Naive thymus-derived CD4-positive, alpha-beta T cell (primary cell): ENCODE measurements at regions not wholly inside any gene's neighbourhood (a gene's known extent, or its start where the extent isn't known, plus 50 kb on each side); places are given as distances from the start of the nearest gene placed in this dataset.

Experiments
- ATAC-seq: fragments of 150-1000 bp; cut with Tn5 transposase; 2 replicates; pipeline ENCODE4 v1.10.0; 2021; ENCODE audit warnings: mild to moderate bottlenecking, moderate library complexity
- CTCF ChIA-PET: fragments of 350-600 bp; sonication (Branson Sonifier 250); formaldehyde crosslinking; loops from one replicate; lab custom pipeline; 2021; ENCODE audit warnings: antibody characterized with exemption; lab: Charles Lee
- POLR2A ChIA-PET: fragments of 350-600 bp; sonication (Branson Sonifier 250); formaldehyde crosslinking; loops from one replicate; lab custom pipeline; 2021; ENCODE audit warnings: antibody characterized with exemption, inconsistent platforms; lab: Charles Lee
- DNase-seq, 9 donors: peaks; one replicate each; pipeline versions ENCODE4 v3.0.0 to v3.0.0-alpha.2; 2020 to 2022; ENCODE audit warnings: mixed read lengths in 1 of 9
- H3K27ac ChIP-seq: one replicate; pipeline ENCODE4 v1.7.0; 2013; ENCODE audit warnings: mild to moderate bottlenecking, low read depth, low read length, moderate library complexity
- H3K27me3 ChIP-seq, 2 donors: one replicate each; pipeline ENCODE4 v1.7.0; 2013; ENCODE audit warnings: low read length in 2 of 2, mild to moderate bottlenecking in 2 of 2, moderate library complexity in 2 of 2; ENCODE audit not compliant: control insufficient read depth in 2 of 2, insufficient read depth in 2 of 2
- H3K36me3 ChIP-seq, 3 experiments: 1 replicate in 2 of 3; 2 replicates in 1 of 3; pipeline ENCODE4 v1.7.0; 2013; ENCODE audit warnings: low read length in 3 of 3, mild to moderate bottlenecking in 3 of 3, moderate library complexity in 1 of 3; ENCODE audit not compliant: insufficient read depth in 3 of 3, control insufficient read depth in 2 of 3
- H3K4me1 ChIP-seq, 2 donors: one replicate each; pipeline ENCODE4 v1.7.0; 2013; ENCODE audit warnings: low read length in 2 of 2, mild to moderate bottlenecking in 2 of 2, moderate library complexity in 1 of 2; ENCODE audit not compliant: control insufficient read depth in 2 of 2, insufficient read depth in 2 of 2
- H3K4me3 ChIP-seq: 2 replicates; pipeline ENCODE4 v1.7.0; 2013; ENCODE audit warnings: mild to moderate bottlenecking, low read length
- H3K9me3 ChIP-seq, 3 experiments: 1 replicate in 2 of 3; 2 replicates in 1 of 3; pipeline ENCODE4 v1.7.0; 2013; ENCODE audit warnings: low read length in 3 of 3; ENCODE audit not compliant: control insufficient read depth in 2 of 3
- H3K27ac Mint-ChIP-seq, 9 donors: one replicate each; pipeline ENCODE4 v1.8.0; 2020 to 2022; ENCODE audit warnings: mixed read lengths in 9 of 9, mild to moderate bottlenecking in 8 of 9, moderate library complexity in 5 of 9, inconsistent platforms in 2 of 9
- H3K27me3 Mint-ChIP-seq, 5 donors: one replicate each; pipeline ENCODE4 v1.8.0; 2021 to 2022; ENCODE audit warnings: mixed read lengths in 5 of 5, mild to moderate bottlenecking in 1 of 5
- H3K36me3 Mint-ChIP-seq, 5 donors: one replicate each; pipeline ENCODE4 v1.8.0; 2020 to 2022; ENCODE audit warnings: mixed read lengths in 5 of 5, mild to moderate bottlenecking in 3 of 5, inconsistent platforms in 1 of 5
- H3K4me1 Mint-ChIP-seq, 7 donors: one replicate each; pipeline ENCODE4 v1.8.0; 2020 to 2022; ENCODE audit warnings: mixed read lengths in 7 of 7, mild to moderate bottlenecking in 3 of 7, inconsistent platforms in 1 of 7
- H3K4me3 Mint-ChIP-seq, 10 donors: one replicate each; pipeline ENCODE4 v1.8.0; 2020 to 2022; ENCODE audit warnings: mild to moderate bottlenecking in 10 of 10, mixed read lengths in 10 of 10, moderate library complexity in 6 of 10, inconsistent platforms in 2 of 10
- H3K9me3 Mint-ChIP-seq, 11 donors: one replicate each; pipeline ENCODE4 v1.8.0; 2020 to 2022; ENCODE audit warnings: mixed read lengths in 11 of 11, mild to moderate bottlenecking in 4 of 11, inconsistent platforms in 1 of 11, moderate library complexity in 1 of 11
- intact Hi-C, 2 donors: fragments of 100-400 bp; cut with micrococcal nuclease; formaldehyde crosslinking; loops; one replicate each; pipeline ENCODE4 v1.15.1; 2023

GRCh38 chr4:148664636-148665035 is 222.4 kb upstream of the NR3C2 start:
- Histone ChIP-seq H3K9me3 (no peaks in the 10 kb centered on the region), H3K27ac (no peak overlapping the region), H3K4me1 (no peaks in the 10 kb centered on the region), H3K27me3 (no peaks in the 10 kb centered on the region), H3K4me3 (no peak overlapping the region), H3K36me3 (no peaks in the 10 kb centered on the region)
- Mint-ChIP-seq H3K36me3 (peaks cover 0 to 9% (median 3%) of the 10 kb centered on the region in 5 donors), H3K4me3 (no peak overlapping the region), H3K9me3 (peaks cover 0 to 4% (median 0%) of the 10 kb centered on the region in 11 donors), H3K4me1 (no peaks in the 10 kb centered on the region), H3K27ac (no peak overlapping the region), H3K27me3 (no peaks in the 10 kb centered on the region)
- intact Hi-C loops = no loop called here
- DNase-seq = no peak
- POLR2A ChIA-PET = no interaction called here
- no peak for ATAC-seq
- CTCF ChIA-PET = no interaction called here

DNA sequence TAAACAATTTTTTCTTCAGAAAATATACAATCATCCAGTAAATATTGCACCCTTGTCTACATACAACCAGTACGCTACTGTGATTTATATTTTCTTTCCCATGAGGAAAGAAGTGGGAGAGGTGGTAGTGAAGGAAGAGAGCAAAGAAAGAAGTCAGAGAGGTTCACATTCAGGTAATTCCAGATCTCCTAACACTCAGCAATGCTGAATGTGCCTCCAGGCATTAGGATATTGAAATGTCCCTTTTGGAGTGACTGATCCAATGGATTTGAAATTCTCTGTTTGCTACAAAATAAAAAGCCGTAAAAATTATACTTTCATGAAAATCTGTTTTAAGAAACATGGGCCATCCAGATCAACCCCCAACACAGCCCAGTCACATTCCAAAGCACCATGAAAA is 211.9 kb upstream of the NR3C2 start:
- no peak overlapping the region for H3K4me3 Mint-ChIP-seq
- no peaks in the 10 kb centered on the region for H3K36me3 Mint-ChIP-seq
- H3K27ac Mint-ChIP-seq = no peak overlapping the region
- ChIA-PET POLR2A (no interaction called here), CTCF (no interaction called here)
- no peaks in the 10 kb centered on the region for H3K36me3 ChIP-seq
- H3K9me3 ChIP-seq = no peaks in the 10 kb centered on the region
- no peak overlapping the region for H3K27ac ChIP-seq
- H3K27me3 Mint-ChIP-seq = no peaks in the 10 kb centered on the region
- H3K4me1 Mint-ChIP-seq = no peaks in the 10 kb centered on the region
- peaks cover 0 to 1% (median 0%) of the 10 kb centered on the region in 11 donors for H3K9me3 Mint-ChIP-seq
- ATAC-seq (no peak), DNase-seq (no peak)
- no peaks in the 10 kb centered on the region for H3K27me3 ChIP-seq
- H3K4me3 ChIP-seq = no peak overlapping the region
- intact Hi-C loops = no loop called here
- no peaks in the 10 kb centered on the region for H3K4me1 ChIP-seq

DNA sequence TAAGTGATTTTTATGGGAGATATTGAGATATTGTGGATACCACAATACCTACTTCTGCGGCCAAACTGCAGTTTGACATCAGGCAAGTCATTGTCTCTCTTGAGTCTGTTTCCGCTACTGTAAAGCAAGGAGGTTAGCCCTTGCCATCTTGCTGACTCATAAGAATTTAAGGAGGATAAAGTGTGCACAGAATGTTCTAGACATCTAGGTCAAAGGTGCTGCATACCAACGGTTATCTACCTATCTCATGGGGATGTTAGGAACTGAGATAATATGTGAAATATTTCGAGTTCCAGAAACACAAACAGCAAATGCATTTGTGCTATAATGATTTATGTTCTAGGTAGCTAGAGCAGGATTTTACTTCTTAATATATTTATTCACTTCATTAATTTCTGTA is 211.5 kb upstream of the NR3C2 start:
- Mint-ChIP-seq H3K36me3 (no peaks in the 10 kb centered on the region), H3K4me1 (no peaks in the 10 kb centered on the region), H3K9me3 (peaks cover 0 to 1% (median 0%) of the 10 kb centered on the region in 11 donors), H3K27me3 (no peaks in the 10 kb centered on the region), H3K4me3 (no peak overlapping the region), H3K27ac (no peak overlapping the region)
- Histone ChIP-seq H3K4me1 (no peaks in the 10 kb centered on the region), H3K27ac (no peak overlapping the region), H3K27me3 (no peaks in the 10 kb centered on the region), H3K4me3 (no peak overlapping the region), H3K36me3 (no peaks in the 10 kb centered on the region), H3K9me3 (no peaks in the 10 kb centered on the region)
- ChIA-PET CTCF (no interaction called here), POLR2A (no interaction called here)
- intact Hi-C loops = no loop called here
- ATAC-seq (no peak), DNase-seq (no peak)

- H3K4me1 ChIP-seq = no peaks in the 10 kb centered on the region
- intact Hi-C loops = no loop called here
- ChIA-PET CTCF (no interaction called here), POLR2A (no interaction called here)
- Mint-ChIP-seq H3K9me3 (peaks cover 0 to 1% (median 0%) of the 10 kb centered on the region in 11 donors), H3K4me3 (no peak overlapping the region), H3K4me1 (no peaks in the 10 kb centered on the region), H3K36me3 (no peaks in the 10 kb centered on the region), H3K27me3 (no peaks in the 10 kb centered on the region), H3K27ac (no peak overlapping the region)
- H3K4me3 ChIP-seq = no peak overlapping the region
- H3K27me3 ChIP-seq = no peaks in the 10 kb centered on the region
- H3K36me3 ChIP-seq = no peaks in the 10 kb centered on the region
- no peak for DNase-seq
- no peak overlapping the region for H3K27ac ChIP-seq
- ATAC-seq = no peak
- H3K9me3 ChIP-seq = no peaks in the 10 kb centered on the region
Measured at GRCh38 chr4:148651991-148652390, 209.8 kb upstream of the NR3C2 start.

- Mint-ChIP-seq H3K27ac (no peak overlapping the region), H3K4me3 (no peak overlapping the region), H3K4me1 (no peaks in the 10 kb centered on the region), H3K36me3 (peaks cover 0 to 3% (median 0%) of the 10 kb centered on the region in 5 donors), H3K27me3 (peaks cover 0 to 4% (median 0%) of the 10 kb centered on the region in 5 donors), H3K9me3 (no peaks in the 10 kb centered on the region)
- no peaks in the 10 kb centered on the region for H3K4me1 ChIP-seq
- DNase-seq (no peak), ATAC-seq (no peak)
- intact Hi-C loops = no loop called here
- ChIA-PET POLR2A (no interaction called here), CTCF (no interaction called here)
- H3K9me3 ChIP-seq = no peaks in the 10 kb centered on the region
- no peak overlapping the region for H3K4me3 ChIP-seq
- H3K27ac ChIP-seq = no peak overlapping the region
- no peaks in the 10 kb centered on the region for H3K27me3 ChIP-seq
- H3K36me3 ChIP-seq = no peaks in the 10 kb centered on the region
Measured at GRCh38 chr4:148649652-148650331, 207.6 kb upstream of the NR3C2 start.

DNA sequence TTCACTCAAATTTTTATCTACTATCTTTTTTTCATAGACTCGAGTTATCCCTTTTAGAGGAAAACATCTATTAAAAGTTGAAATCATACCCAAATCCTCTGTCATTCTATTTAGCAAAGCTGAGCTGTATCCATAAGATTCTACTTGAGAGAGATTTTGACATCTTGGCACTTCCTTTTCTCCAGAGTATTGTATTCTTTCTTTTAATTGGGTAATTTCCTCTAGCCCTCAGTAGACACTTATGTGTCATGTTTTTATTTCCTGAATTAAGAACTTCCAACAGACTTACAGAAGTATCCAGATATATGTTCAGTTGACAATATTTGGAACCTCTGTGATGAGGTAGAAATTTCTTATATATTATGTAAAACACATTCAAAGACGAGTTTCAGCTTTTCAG is 201.6 kb upstream of the NR3C2 start:
- ATAC-seq (no peak), DNase-seq (no peak)
- Histone ChIP-seq H3K9me3 (no peaks in the 10 kb centered on the region), H3K27me3 (no peaks in the 10 kb centered on the region), H3K36me3 (no peaks in the 10 kb centered on the region), H3K27ac (no peak overlapping the region), H3K4me1 (no peaks in the 10 kb centered on the region), H3K4me3 (no peak overlapping the region)
- intact Hi-C loops = no loop called here
- POLR2A ChIA-PET = no interaction called here
- peaks cover 0 to 6% (median 4%) of the 10 kb centered on the region in 11 donors for H3K9me3 Mint-ChIP-seq
- no peaks in the 10 kb centered on the region for H3K4me1 Mint-ChIP-seq
- H3K27me3 Mint-ChIP-seq = peaks cover 0 to 4% (median 0%) of the 10 kb centered on the region in 5 donors
- no peak overlapping the region for H3K27ac Mint-ChIP-seq
- no peak overlapping the region for H3K4me3 Mint-ChIP-seq
- peaks cover 0 to 6% (median 0%) of the 10 kb centered on the region in 5 donors for H3K36me3 Mint-ChIP-seq
- CTCF ChIA-PET = no interaction called here

- Mint-ChIP-seq H3K9me3 (peaks cover 0 to 15% (median 9%) of the 10 kb centered on the region in 11 donors), H3K4me3 (no peak overlapping the region), H3K36me3 (peaks cover 0 to 6% (median 0%) of the 10 kb centered on the region in 5 donors), H3K4me1 (no peaks in the 10 kb centered on the region), H3K27me3 (peaks cover 0 to 4% (median 0%) of the 10 kb centered on the region in 5 donors), H3K27ac (no peak overlapping the region)
- no peak for DNase-seq
- Histone ChIP-seq H3K27me3 (no peaks in the 10 kb centered on the region), H3K9me3 (peaks cover 0 to 2% (median 0%) of the 10 kb centered on the region in 3 experiments), H3K4me3 (no peak overlapping the region), H3K27ac (no peak overlapping the region), H3K36me3 (no peaks in the 10 kb centered on the region), H3K4me1 (no peaks in the 10 kb centered on the region)
- intact Hi-C loops = no loop called here
- POLR2A ChIA-PET = no interaction called here
- ATAC-seq = no peak
- CTCF ChIA-PET = interaction anchor here (0.6 kb wide), 1 partner anchor 10 kb away, joined by 3 read pairs; no protein-coding TSS in a partner anchor
Measured at GRCh38 chr4:148642907-148643306, 200.7 kb upstream of the NR3C2 start.
